SH-SY5Y (cell line): ENCODE measurements at regions not wholly inside any gene's neighbourhood (a gene's known extent, or its start where the extent isn't known, plus 50 kb on each side); places are given as distances from the start of the nearest gene placed in this dataset.

Experiments used
- GATA2 ChIP-seq: IDR thresholded peaks from 2 replicates; pipeline ENCODE4 v1.6.1; 2011; ENCODE audit warnings: mild to moderate bottlenecking, low read depth, low read length
- GATA3 ChIP-seq: IDR thresholded peaks from 2 replicates; pipeline ENCODE4 v1.6.1; 2011; ENCODE audit warnings: low read depth, mild to moderate bottlenecking, low read length, moderate library complexity

GRCh38 chr2:221210686-221211085 lies 361.4 kb downstream of the EPHA4 start:
- TF ChIP-seq GATA3 (no peak), GATA2 (no peak)

DNA sequence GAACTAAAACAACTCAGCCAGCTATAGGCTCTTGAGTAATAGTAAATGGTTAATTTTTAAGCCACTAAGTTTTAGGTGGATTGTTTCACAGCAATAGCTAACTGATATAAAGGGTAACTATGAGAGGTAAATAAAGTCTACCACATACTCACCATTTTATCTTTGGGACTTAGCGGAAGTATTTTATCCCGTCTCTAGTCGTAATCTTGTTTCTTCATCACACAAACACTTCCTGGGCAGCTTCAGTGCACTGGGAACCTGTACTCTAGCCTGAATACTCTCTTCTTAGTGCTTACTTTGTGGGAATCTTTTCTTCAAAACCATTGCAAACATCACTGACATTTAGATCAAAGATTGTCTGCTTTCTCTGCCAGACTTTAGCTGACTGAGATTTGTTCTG lies 360.5 kb downstream of the EPHA4 start:
- TF ChIP-seq GATA3, result no peak
- no peak for TF ChIP-seq GATA2

DNA sequence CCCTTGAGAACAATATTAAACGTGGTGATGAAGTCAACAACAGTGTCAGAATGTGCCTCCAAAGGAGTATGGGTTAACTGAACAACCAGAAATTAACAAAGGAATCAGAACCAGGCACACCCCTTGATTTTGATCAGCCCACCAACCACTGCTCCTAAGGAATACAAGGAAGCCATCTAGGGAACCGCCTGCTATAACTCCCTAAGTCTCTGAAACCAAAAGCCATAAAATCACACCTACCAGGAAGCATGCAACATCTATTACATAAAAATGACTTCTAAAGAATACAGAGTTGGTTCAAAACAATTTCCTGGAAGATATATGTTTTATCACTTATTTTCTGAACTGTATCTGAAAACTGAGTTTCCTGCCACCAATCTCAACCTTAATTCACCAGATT lies 360.0 kb downstream of the EPHA4 start:
- TF ChIP-seq GATA3, result no peak
- no peak for TF ChIP-seq GATA2

GRCh38 chr2:221215487-221215886 lies 356.6 kb downstream of the EPHA4 start:
- TF ChIP-seq GATA2 (no peak), GATA3 (no peak)

- TF ChIP-seq GATA2 (no peak), GATA3 (no peak)
These were observed 355.5 kb downstream of the EPHA4 start for GRCh38 chr2:221216636-221217035.

DNA sequence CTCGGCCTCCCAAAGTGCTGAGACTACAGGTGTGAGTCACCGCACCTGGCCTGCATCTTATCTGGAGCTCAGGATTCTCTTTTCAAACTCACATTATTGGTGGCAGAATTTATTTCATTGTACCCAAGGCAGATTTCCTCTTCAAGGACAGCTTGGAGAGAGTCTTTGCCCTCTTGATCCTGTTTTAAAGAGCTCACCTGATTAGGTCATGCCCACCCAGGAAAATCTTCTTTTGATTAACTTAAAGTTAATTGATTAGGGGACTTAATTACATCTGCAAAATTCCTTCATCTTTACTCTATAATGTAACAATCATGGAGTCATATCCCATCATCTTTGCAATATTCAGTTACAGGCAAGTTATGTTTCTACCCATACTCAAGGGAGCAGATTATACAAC lies 346.4 kb downstream of the EPHA4 start:
- TF ChIP-seq GATA3 (no peak), GATA2 (no peak)

DNA sequence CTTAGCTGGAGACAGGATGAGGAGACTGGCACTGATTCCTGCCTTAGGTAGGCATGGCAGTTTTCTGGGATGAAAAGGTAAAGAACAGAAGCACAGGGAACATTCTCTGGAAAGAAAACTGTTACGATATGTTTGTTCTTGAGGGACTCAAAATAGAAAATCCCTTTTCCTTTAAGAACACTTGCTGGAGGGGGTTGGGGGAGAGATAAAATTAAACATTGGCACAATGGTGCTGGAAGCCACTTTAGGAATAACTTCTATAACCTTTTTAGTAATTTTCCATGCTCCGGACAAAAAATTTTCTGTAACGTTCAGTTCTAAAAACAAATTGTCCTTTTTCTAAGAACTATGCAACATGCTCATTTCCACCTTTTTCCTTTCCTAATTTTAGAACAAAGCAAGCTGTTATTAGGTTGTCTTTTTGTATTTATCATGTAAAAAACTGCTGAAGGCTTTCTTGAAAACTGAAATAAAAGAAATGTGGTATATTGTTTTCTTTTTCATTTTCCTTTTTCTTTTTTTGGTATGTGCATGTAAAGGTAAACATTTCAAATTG lies 343.8 kb downstream of the EPHA4 start:
- TF ChIP-seq GATA3 (no peak), GATA2 (no peak)

DNA sequence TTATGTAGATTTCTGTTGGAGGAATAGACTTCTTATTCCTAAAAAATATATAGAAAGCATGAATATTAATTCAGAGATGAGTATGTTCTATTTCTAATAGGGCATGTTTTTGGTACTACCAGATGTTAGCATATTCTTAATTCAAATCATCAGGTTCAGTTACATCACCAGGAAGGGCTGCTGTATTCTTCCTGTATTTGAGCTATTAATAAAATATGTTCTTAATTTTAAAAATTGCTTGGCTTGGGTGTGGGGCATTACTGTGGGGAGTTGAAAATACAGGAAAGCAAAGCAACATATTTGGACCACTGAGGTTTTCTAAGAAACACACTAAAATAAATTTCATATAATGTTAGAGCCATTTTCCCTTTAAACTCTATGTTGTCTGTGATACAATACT lies 343.0 kb downstream of the EPHA4 start:
- TF ChIP-seq GATA3, result no peak
- no peak for TF ChIP-seq GATA2

DNA sequence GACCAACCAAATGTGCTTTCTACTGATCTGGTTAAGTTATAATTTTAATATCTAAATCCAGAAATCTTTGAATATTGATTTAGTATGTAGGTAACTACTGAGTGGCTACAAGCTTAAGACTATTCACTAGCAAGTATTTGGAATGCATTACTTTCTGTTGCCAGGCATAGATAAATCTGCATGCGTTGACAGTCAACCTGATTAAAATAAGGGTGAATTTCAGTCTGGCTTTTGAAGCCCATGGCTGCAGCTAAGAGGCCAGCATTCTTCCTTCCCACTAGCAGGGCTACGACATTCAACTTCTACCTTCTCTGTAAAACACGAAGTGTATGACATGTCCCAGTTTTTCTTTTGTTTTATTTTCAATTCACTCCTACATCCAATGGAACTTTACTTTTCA lies 340.6 kb downstream of the EPHA4 start:
- TF ChIP-seq GATA3 (no peak), GATA2 (no peak)

DNA sequence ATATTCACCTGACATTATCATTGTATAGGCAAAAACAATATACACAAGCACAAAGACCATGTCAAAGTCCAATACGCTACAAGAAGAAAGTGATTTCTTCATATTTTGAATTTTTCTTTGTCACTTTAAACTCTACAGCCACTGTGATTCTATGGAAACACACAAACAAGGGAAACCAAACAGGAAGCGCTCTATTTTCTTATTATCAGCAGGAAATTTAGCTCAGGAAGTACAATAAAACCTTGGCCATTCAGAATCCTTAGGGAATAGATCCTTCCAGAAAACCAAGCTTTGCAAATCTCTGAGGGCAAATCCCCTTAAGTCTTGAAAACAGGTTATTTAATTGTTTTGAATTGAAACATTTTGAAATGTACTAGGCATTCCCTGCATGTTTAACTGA lies 336.2 kb downstream of the EPHA4 start:
- TF ChIP-seq GATA3, result no peak
- no peak for TF ChIP-seq GATA2

GRCh38 chr2:221241072-221241471 lies 331.0 kb downstream of the EPHA4 start:
- TF ChIP-seq GATA2, result no peak
- no peak for TF ChIP-seq GATA3

GRCh38 chr2:221243771-221244170 lies 328.3 kb downstream of the EPHA4 start:
- TF ChIP-seq GATA2, result no peak
- no peak for TF ChIP-seq GATA3

- TF ChIP-seq GATA2 (no peak), GATA3 (no peak)
These were observed 327.1 kb downstream of the EPHA4 start for GRCh38 chr2:221245045-221245444.

DNA sequence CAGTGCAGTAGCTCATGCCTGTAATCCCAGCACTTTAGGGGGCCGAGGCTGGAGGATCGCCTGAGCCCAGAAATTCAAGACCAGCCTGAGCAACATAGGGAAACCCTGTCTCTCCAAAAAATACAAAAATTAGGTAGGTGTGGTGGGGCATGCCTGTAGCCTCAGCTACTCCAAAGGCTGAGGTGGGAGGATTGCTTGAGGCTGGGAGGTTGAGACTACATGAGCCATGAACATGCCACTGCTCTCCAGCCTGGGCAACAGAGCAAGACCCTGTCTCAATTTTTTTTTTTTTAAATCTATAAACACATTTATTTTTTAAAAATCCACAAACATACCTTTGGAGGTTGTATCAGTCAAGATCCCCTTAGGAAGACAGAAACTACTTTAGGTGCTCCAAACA lies 326.3 kb downstream of the EPHA4 start:
- TF ChIP-seq GATA3, result no peak
- no peak for TF ChIP-seq GATA2

GRCh38 chr2:221254299-221254698 lies 317.8 kb downstream of the EPHA4 start:
- no peak for TF ChIP-seq GATA3
- no peak for TF ChIP-seq GATA2

DNA sequence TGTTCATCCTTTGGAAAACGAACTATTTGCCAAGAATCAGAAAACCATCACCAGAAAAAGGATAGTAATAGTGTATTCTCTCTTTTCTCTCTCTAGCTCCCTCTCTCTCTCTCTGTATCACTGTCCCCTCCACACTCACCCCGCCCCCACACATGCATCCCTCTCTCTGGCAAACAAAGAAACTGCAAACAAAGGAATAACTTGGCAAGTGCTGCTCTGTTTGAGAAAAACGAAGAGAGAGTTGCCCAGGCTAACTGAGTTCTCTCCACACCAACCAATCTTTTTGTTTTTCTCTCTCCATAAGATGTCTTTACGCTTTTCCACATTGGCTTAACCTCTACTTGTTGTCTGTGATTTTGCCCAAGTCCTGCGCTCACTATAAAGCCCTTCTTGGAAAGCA lies 316.2 kb downstream of the EPHA4 start:
- no peak for TF ChIP-seq GATA3
- TF ChIP-seq GATA2, result no peak
